ENCODE measurements at regions not wholly inside any gene's neighbourhood (a gene's known extent, or its start where the extent isn't known, plus 50 kb on each side); places are given as distances from the start of the nearest gene placed in this dataset.

- TF ChIP-seq, protein P1, sequence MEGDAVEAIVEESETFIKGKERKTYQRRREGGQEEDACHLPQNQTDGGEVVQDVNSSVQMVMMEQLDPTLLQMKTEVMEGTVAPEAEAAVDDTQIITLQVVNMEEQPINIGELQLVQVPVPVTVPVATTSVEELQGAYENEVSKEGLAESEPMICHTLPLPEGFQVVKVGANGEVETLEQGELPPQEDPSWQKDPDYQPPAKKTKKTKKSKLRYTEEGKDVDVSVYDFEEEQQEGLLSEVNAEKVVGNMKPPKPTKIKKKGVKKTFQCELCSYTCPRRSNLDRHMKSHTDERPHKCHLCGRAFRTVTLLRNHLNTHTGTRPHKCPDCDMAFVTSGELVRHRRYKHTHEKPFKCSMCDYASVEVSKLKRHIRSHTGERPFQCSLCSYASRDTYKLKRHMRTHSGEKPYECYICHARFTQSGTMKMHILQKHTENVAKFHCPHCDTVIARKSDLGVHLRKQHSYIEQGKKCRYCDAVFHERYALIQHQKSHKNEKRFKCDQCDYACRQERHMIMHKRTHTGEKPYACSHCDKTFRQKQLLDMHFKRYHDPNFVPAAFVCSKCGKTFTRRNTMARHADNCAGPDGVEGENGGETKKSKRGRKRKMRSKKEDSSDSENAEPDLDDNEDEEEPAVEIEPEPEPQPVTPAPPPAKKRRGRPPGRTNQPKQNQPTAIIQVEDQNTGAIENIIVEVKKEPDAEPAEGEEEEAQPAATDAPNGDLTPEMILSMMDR (IDR thresholded peaks at IDR 0.05): no peak
- intact Hi-C loops (cut with DNase I): no loop called here
- DNase-seq: no peak
- WGBS, 4 donors: 64 to 68% (median 66%) methylated on average over 6 of the region's 6 CpGs
- peaks cover 0 to 1% (median 0%) of the 10 kb centered on the region in 9 donors for H3K27me3 ChIP-seq
- H3K27ac ChIP-seq: no peak overlapping the region
- H3K9me3 ChIP-seq: no peaks in the 10 kb centered on the region
- no peak overlapping the region for H3K4me3 ChIP-seq
- H3K36me3 ChIP-seq: no peaks in the 10 kb centered on the region
- no peaks in the 10 kb centered on the region for H3K4me1 ChIP-seq
- ATAC-seq: no peak
Observed at GRCh38 chr2:200089040-200089755, 133.8 kb downstream of the MAIP1 start.

DNA sequence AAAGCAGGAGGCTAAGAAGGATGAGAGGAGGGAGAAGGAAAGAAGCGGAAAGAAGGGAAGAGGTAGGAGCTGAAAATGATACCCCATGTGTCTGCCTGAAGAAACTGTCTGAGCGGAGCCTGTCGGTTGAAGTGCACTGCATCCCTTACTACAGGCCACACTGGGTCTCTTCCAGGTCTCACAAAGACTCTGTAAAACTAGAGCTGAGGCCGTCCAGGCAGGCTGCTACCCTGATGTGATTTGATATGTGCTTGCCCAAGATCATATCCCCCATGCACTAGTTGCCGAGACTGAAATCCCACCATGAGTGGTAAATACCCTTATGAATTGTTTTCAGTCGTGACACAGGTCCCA lies 134.4 kb downstream of the MAIP1 start:
- Histone ChIP-seq H3K9me3 (no peaks in the 10 kb centered on the region), H3K27me3 (no peaks in the 10 kb centered on the region), H3K27ac (no peak overlapping the region), H3K36me3 (no peaks in the 10 kb centered on the region), H3K4me3 (no peak overlapping the region), H3K4me1 (no peaks in the 10 kb centered on the region)
- intact Hi-C loops (cut with DNase I): no loop called here
- WGBS, 4 donors: 63 to 86% (median 74%) methylated on average over 4 to 6 of the region's 6 CpGs
- TF ChIP-seq, protein P1 (IDR thresholded peaks at IDR 0.05): no peak
- no peak for TF ChIP-seq POLR2A (IDR thresholded peaks at IDR 0.05)
- ATAC-seq: no peak
- DNase-seq: no peak

- intact Hi-C loops (cut with DNase I): no loop called here
- Histone ChIP-seq H3K27me3 (no peaks in the 10 kb centered on the region), H3K36me3 (no peaks in the 10 kb centered on the region), H3K27ac (no peak overlapping the region), H3K4me1 (no peaks in the 10 kb centered on the region), H3K9me3 (no peaks in the 10 kb centered on the region), H3K4me3 (no peak overlapping the region)
- WGBS, 4 donors: 86 to 93% (median 87%) methylated on average over 6 of the region's 6 CpGs
- ATAC-seq: no peak
- TF ChIP-seq, protein P1 (IDR thresholded peaks at IDR 0.05): no peak
- no peak for TF ChIP-seq POLR2A (IDR thresholded peaks at IDR 0.05)
- DNase-seq: no peak
Observed at GRCh38 chr2:200090683-200091082, 135.3 kb downstream of the MAIP1 start.

GRCh38 chr2:200091126-200091525 lies 135.7 kb downstream of the MAIP1 start:
- H3K27ac ChIP-seq: no peak overlapping the region
- TF ChIP-seq, protein P1 (IDR thresholded peaks at IDR 0.05): no peak
- TF ChIP-seq POLR2A (IDR thresholded peaks at IDR 0.05): no peak
- WGBS, 4 donors: 59 to 87% (median 69%) methylated on average over 2 of the region's 2 CpGs
- H3K4me3 ChIP-seq: no peak overlapping the region
- intact Hi-C loops (cut with DNase I): no loop called here
- no peaks in the 10 kb centered on the region for H3K4me1 ChIP-seq
- no peaks in the 10 kb centered on the region for H3K9me3 ChIP-seq
- no peaks in the 10 kb centered on the region for H3K27me3 ChIP-seq
- no peaks in the 10 kb centered on the region for H3K36me3 ChIP-seq
- ATAC-seq (no peak), DNase-seq (no peak)
